OCI-LY7 (cell line): ENCODE measurements at regions not wholly inside any gene's neighbourhood (a gene's known extent, or its start where the extent isn't known, plus 50 kb on each side); places are given as distances from the start of the nearest gene placed in this dataset.

ENCODE experiments used
- CTCF ChIP-seq: fragments of 200-600 bp; sonication (generic); conservative IDR thresholded peaks from 2 replicates; pipeline ENCODE4 v1.5.1; 2014; ENCODE audit warnings: mild to moderate bottlenecking, antibody characterized with exemption, low read length, moderate library complexity, mixed read lengths
- EZH2phosphoT487 ChIP-seq: fragments of 200-600 bp; sonication (generic); IDR thresholded peaks from 2 replicates; pipeline ENCODE4 v1.6.1; 2018; ENCODE audit warnings: low read depth, borderline replicate concordance, mild to moderate bottlenecking, mixed run types, antibody characterized with exemption, low read length, moderate library complexity, mixed read lengths

- TF ChIP-seq EZH2phosphoT487 (no peak), CTCF (peak; percentile 99)
Measured at GRCh38 chr10:62610649-62611229, 193.8 kb upstream of the ADO start.
